ENCODE measurements at regions not wholly inside any gene's neighbourhood (a gene's known extent, or its start where the extent isn't known, plus 50 kb on each side); places are given as distances from the start of the nearest gene placed in this dataset.
"Not testable (repeated sequence)": the region's sequence is repeated elsewhere in the genome, so short reads cannot be mapped to it uniquely, and the experiment has no call there.

DNA sequence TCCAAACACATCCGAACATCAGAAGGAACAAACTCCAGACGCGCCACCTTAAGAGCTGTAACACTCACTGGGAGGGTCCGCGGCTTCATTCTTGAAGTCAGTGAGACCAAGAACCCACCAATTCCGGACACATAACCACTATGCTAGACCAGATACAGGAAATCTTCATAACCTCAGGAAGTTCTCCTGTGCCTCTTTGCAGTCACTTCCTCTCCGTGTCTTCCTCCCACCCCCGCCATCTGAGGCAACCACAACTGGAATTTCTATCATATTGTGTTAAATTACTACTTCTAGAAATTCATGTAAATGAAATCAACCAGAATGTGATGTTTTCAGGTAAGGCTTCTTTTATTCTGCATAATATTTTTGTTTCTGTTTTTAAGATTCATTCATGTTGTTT lies 631.0 kb upstream of the NXPH2 start:
- no peak for DNase-seq (ENCODE audit: low read depth, low spot score)
- ChIA-PET POLR2A (no interaction called here), CTCF (no interaction called here)
- no peak overlapping the region for H3K4me3 ChIP-seq (ENCODE audit: low read depth, low read length)
- TF ChIP-seq, protein P1, sequence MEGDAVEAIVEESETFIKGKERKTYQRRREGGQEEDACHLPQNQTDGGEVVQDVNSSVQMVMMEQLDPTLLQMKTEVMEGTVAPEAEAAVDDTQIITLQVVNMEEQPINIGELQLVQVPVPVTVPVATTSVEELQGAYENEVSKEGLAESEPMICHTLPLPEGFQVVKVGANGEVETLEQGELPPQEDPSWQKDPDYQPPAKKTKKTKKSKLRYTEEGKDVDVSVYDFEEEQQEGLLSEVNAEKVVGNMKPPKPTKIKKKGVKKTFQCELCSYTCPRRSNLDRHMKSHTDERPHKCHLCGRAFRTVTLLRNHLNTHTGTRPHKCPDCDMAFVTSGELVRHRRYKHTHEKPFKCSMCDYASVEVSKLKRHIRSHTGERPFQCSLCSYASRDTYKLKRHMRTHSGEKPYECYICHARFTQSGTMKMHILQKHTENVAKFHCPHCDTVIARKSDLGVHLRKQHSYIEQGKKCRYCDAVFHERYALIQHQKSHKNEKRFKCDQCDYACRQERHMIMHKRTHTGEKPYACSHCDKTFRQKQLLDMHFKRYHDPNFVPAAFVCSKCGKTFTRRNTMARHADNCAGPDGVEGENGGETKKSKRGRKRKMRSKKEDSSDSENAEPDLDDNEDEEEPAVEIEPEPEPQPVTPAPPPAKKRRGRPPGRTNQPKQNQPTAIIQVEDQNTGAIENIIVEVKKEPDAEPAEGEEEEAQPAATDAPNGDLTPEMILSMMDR (IDR thresholded peaks at IDR 0.05; ENCODE audit: insufficient read depth, low read length, missing control alignments): no peak

DNA sequence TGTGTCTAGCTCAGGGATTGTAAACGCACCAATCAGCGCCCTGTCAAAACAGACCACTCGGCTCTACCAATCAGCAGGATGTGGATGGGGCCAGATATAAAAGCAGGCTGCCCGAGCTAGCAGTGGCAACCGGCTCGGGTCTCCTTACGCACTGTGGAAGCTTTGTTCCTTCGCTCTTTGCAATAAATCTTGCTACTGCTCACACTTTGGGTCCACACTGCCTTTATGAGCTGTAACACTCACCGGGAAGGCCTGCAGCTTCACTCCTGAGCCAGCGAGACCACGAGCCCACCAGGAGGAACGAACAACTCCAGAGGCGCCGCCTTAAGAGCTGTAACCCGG lies 630.6 kb upstream of the NXPH2 start:
- POLR2A ChIA-PET; CTCF ChIA-PET; H3K4me3 ChIP-seq (ENCODE audit: low read depth, low read length); DNase-seq (ENCODE audit: low read depth, low spot score): not testable (repeated sequence)

DNA sequence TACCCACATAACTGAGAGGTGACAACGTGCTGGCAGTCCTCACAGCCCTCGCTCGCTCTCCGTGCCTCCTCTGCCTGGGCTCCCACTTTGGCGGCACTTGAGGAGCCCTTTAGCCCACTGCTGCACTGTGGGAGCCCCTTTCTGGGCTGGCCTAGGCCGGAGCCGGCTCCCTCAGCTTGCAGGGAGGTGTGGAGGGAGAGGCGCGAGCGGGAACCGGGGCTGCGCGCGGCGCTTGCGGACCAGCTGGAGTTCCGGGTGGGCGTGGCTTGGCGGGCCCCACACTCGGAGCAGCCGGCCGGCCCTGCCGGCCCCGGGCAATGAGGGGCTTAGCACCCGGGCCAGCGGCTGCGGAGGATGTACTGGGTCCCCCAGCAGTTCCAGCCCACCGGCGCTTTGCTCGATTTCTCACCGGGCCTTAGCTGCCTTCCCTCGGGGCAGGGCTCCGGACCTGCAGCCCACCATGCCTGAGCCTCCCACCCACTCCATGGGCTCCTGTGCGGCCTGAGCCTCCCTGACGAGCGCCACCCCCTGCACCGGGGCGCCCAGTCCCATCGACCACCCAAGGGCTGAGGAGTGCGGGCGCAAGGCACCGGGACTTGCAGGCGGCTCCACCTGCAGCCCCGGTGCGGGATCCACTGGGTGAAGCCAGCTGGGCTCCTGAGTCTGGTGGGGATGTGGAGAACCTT lies 630.1 kb upstream of the NXPH2 start:
- DNase-seq (ENCODE audit: low read depth, low spot score); POLR2A ChIA-PET; H3K4me3 ChIP-seq (ENCODE audit: low read depth, low read length); CTCF ChIA-PET: not testable (repeated sequence)

DNA sequence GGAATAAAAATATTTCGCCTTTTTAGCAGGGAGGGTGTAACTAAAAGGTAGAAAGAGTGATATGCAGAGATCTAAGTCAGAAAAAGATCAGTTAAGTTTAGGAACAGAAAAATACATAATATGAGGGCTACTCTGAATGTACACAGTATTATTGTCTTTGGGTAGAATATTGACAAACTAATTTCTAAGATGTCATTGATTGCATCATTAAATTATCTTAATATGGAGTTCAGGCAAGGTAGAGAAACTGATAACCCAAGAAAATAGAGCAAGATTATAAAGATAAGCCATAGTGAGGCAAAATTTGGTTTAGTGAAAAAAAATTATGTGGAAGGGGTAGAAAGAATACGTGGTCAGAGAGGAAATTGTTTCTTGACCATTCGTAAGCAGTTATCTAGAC lies 629.0 kb upstream of the NXPH2 start:
- ChIA-PET CTCF (no interaction called here), POLR2A (no interaction called here)
- TF ChIP-seq, protein P1 (IDR thresholded peaks at IDR 0.05; ENCODE audit: insufficient read depth, low read length, missing control alignments): no peak
- H3K4me3 ChIP-seq (ENCODE audit: low read depth, low read length): no peak overlapping the region
- DNase-seq (ENCODE audit: low read depth, low spot score): no peak

DNA sequence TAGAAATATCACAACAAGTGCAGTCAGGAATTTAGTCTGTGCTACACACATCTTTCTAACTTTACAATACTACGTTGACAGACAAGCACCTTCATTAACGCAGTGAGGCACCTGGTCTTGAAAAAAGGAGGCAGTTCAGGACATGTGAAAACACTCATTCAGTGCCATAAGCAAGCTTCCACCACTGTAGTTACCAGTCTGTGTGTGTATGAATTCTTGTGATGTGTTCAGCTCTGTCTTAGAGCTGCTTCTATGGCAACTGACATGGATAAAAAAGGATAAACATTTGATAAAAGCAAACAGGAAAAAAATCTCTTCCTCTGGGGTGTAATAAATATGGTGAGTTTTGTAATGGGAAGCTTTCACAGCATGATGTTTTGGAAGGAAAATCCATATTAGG lies 623.8 kb upstream of the NXPH2 start:
- ChIA-PET CTCF (no interaction called here), POLR2A (no interaction called here)
- no peak for DNase-seq (ENCODE audit: low read depth, low spot score)

GRCh38 chr2:139394801-139395200 lies 614.6 kb upstream of the NXPH2 start:
- POLR2A ChIA-PET: no interaction called here
- TF ChIP-seq, protein P1 (IDR thresholded peaks at IDR 0.05; ENCODE audit: insufficient read depth, low read length, missing control alignments): no peak
- CTCF ChIA-PET: no interaction called here
- DNase-seq (ENCODE audit: low read depth, low spot score): no peak
- no peak overlapping the region for H3K4me3 ChIP-seq (ENCODE audit: low read depth, low read length)

More for the DNA sequence above, 623.8 kb upstream of the NXPH2 start:
- TF ChIP-seq, protein P1 (IDR thresholded peaks at IDR 0.05; ENCODE audit: insufficient read depth, low read length, missing control alignments): no peak
- H3K4me3 ChIP-seq (ENCODE audit: low read depth, low read length): no peak overlapping the region

- POLR2A ChIA-PET: no interaction called here
- TF ChIP-seq, protein P1 (IDR thresholded peaks at IDR 0.05; ENCODE audit: insufficient read depth, low read length, missing control alignments): no peak
- no peak overlapping the region for H3K4me3 ChIP-seq (ENCODE audit: low read depth, low read length)
- CTCF ChIA-PET: no interaction called here
- no peak for DNase-seq (ENCODE audit: low read depth, low spot score)
These were observed 609.2 kb upstream of the NXPH2 start for GRCh38 chr2:139389391-139389790.

Measured in AG04449 (cell line).